Activated B cell treated with CpG ODN at 0.5 μM for 24 hours (primary cell): ENCODE measurements at regions not wholly inside any gene's neighbourhood (a gene's known extent, or its start where the extent isn't known, plus 50 kb on each side); places are given as distances from the start of the nearest gene placed in this dataset.

Source experiments
- ATAC-seq: fragments of 200-7000 bp; cut with Tn5 transposase; one replicate; pipeline ENCODE4 v1.10.0; 2021; ENCODE audit warnings: low read depth, mild to moderate bottlenecking, moderate library complexity
- CTCF ChIA-PET: fragments of 350-600 bp; sonication (Branson Sonifier 250); formaldehyde crosslinking; loops from one replicate; lab custom pipeline; 2021; ENCODE audit warnings: antibody characterized with exemption; lab: Charles Lee
- POLR2A ChIA-PET: fragments of 350-600 bp; sonication (Branson Sonifier 250); formaldehyde crosslinking; loops from one replicate; lab custom pipeline; 2021; ENCODE audit warnings: antibody characterized with exemption; lab: Charles Lee
- DNase-seq: peaks from one replicate; pipeline ENCODE4 v3.0.0; 2022
- H3K27ac Mint-ChIP-seq: one replicate; pipeline ENCODE4 v1.8.0; 2020; ENCODE audit warnings: mixed read lengths
- H3K27me3 Mint-ChIP-seq: one replicate; pipeline ENCODE4 v1.8.0; 2021; ENCODE audit warnings: mixed read lengths
- H3K36me3 Mint-ChIP-seq: one replicate; pipeline ENCODE4 v1.8.0; 2021; ENCODE audit warnings: low read depth, mixed read lengths
- H3K4me1 Mint-ChIP-seq: one replicate; pipeline ENCODE4 v1.8.0; 2021; ENCODE audit warnings: mixed read lengths
- H3K4me3 Mint-ChIP-seq: one replicate; pipeline ENCODE4 v1.8.0; 2020; ENCODE audit warnings: mild to moderate bottlenecking, mixed read lengths
- H3K9me3 Mint-ChIP-seq: one replicate; pipeline ENCODE4 v1.8.0; 2020; ENCODE audit warnings: mixed read lengths
- CTCF ChIP-seq: fragments of 200-600 bp; IDR thresholded peaks from one replicate; pipeline ENCODE4 v1.8.0; 2022; ENCODE audit warnings: antibody characterized with exemption, mild to moderate bottlenecking
- intact Hi-C: fragments of 100-400 bp; cut with micrococcal nuclease; formaldehyde crosslinking; loops from one replicate; pipeline ENCODE4 v1.15.1; 2024

GRCh38 chr1:70915258-70916033 lies 132.2 kb downstream of the PTGER3 start:
- Mint-ChIP-seq H3K4me1 (no peaks in the 10 kb centered on the region), H3K27me3 (no peaks in the 10 kb centered on the region), H3K4me3 (no peak overlapping the region), H3K9me3 (peaks cover 6% of the 10 kb centered on the region), H3K27ac (no peak overlapping the region), H3K36me3 (no peaks in the 10 kb centered on the region)
- ATAC-seq = no peak
- DNase-seq = no peak
- ChIA-PET CTCF (no interaction called here), POLR2A (no interaction called here)
- no peak for TF ChIP-seq CTCF
- intact Hi-C loops = no loop called here

GRCh38 chr1:70916034-70916427 lies 131.6 kb downstream of the PTGER3 start:
- no peak overlapping the region for H3K4me3 Mint-ChIP-seq
- ATAC-seq (no peak), DNase-seq (no peak)
- no peaks in the 10 kb centered on the region for H3K4me1 Mint-ChIP-seq
- no peak for TF ChIP-seq CTCF
- CTCF ChIA-PET = no interaction called here
- H3K9me3 Mint-ChIP-seq = peaks cover 7% of the 10 kb centered on the region
- H3K27me3 Mint-ChIP-seq = no peaks in the 10 kb centered on the region
- H3K27ac Mint-ChIP-seq = no peak overlapping the region
- POLR2A ChIA-PET = no interaction called here
- intact Hi-C loops = no loop called here
- no peaks in the 10 kb centered on the region for H3K36me3 Mint-ChIP-seq

- Mint-ChIP-seq H3K27me3 (no peaks in the 10 kb centered on the region), H3K27ac (no peak overlapping the region), H3K9me3 (peaks cover 16% of the 10 kb centered on the region), H3K4me3 (no peak overlapping the region), H3K4me1 (no peaks in the 10 kb centered on the region), H3K36me3 (no peaks in the 10 kb centered on the region)
- ChIA-PET POLR2A (no interaction called here), CTCF (no interaction called here)
- DNase-seq (no peak), ATAC-seq (no peak)
- intact Hi-C loops = no loop called here
- no peak for TF ChIP-seq CTCF
Measured at GRCh38 chr1:70919706-70920323, 127.8 kb downstream of the PTGER3 start.
